Neural progenitor cell (in vitro differentiated cells): ENCODE measurements at regions not wholly inside any gene's neighbourhood (a gene's known extent, or its start where the extent isn't known, plus 50 kb on each side); places are given as distances from the start of the nearest gene placed in this dataset.

Experiments used
- EZH2 ChIP-seq: fragments of 200-600 bp; sonication (generic); IDR thresholded peaks from 2 replicates; pipeline ENCODE4 v1.6.1; 2017; ENCODE audit warnings: antibody characterized with exemption, mild to moderate bottlenecking, moderate library complexity
- TF ChIP-seq, protein P1 (sequence below): fragments of 200-600 bp; sonication (generic); IDR thresholded peaks from 2 replicates; pipeline ENCODE4 v1.5.1; 2017; ENCODE audit warnings: antibody characterized with exemption, mild to moderate bottlenecking

GRCh38 chr11:69939551-69940245 lies 120.5 kb upstream of the FGF3 start:
- TF ChIP-seq, protein P1, sequence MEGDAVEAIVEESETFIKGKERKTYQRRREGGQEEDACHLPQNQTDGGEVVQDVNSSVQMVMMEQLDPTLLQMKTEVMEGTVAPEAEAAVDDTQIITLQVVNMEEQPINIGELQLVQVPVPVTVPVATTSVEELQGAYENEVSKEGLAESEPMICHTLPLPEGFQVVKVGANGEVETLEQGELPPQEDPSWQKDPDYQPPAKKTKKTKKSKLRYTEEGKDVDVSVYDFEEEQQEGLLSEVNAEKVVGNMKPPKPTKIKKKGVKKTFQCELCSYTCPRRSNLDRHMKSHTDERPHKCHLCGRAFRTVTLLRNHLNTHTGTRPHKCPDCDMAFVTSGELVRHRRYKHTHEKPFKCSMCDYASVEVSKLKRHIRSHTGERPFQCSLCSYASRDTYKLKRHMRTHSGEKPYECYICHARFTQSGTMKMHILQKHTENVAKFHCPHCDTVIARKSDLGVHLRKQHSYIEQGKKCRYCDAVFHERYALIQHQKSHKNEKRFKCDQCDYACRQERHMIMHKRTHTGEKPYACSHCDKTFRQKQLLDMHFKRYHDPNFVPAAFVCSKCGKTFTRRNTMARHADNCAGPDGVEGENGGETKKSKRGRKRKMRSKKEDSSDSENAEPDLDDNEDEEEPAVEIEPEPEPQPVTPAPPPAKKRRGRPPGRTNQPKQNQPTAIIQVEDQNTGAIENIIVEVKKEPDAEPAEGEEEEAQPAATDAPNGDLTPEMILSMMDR, result no peak
- no peak for TF ChIP-seq EZH2
